ENCODE measurements at regions not wholly inside any gene's neighbourhood (a gene's known extent, or its start where the extent isn't known, plus 50 kb on each side); places are given as distances from the start of the nearest gene placed in this dataset.

DNA sequence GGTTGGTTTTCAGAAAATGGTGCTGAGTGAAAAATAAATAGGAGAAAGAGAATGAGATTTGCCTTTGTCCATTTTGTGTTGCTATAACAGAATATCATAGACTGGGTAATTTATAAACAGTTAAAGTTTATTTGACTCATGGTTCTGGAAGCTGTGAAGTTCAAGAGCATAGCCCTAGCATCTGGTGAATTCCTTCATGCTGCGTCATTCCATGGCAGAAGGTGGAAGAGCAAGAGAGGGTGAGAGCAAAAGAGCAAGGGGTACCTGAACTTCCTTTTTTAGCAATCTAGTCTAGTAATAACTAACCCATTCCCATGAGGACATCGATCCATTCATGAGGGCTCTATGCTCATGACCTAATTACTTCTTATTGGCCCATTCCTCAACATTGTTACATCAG, 209.1 kb upstream of the ZP4 start:
- TF ChIP-seq, protein P1, sequence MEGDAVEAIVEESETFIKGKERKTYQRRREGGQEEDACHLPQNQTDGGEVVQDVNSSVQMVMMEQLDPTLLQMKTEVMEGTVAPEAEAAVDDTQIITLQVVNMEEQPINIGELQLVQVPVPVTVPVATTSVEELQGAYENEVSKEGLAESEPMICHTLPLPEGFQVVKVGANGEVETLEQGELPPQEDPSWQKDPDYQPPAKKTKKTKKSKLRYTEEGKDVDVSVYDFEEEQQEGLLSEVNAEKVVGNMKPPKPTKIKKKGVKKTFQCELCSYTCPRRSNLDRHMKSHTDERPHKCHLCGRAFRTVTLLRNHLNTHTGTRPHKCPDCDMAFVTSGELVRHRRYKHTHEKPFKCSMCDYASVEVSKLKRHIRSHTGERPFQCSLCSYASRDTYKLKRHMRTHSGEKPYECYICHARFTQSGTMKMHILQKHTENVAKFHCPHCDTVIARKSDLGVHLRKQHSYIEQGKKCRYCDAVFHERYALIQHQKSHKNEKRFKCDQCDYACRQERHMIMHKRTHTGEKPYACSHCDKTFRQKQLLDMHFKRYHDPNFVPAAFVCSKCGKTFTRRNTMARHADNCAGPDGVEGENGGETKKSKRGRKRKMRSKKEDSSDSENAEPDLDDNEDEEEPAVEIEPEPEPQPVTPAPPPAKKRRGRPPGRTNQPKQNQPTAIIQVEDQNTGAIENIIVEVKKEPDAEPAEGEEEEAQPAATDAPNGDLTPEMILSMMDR (IDR thresholded peaks at IDR 0.05) = no peak
- Histone ChIP-seq H3K27me3 (no peaks in the 10 kb centered on the region), H3K4me3 (ENCODE audit: low read depth in 1 of 2, low read length in 1 of 2) (no peak overlapping the region), H3K36me3 (no peaks in the 10 kb centered on the region), H3K27ac (no peak overlapping the region), H3K4me1 (ENCODE audit: control insufficient read depth in 1 of 2, insufficient read depth in 1 of 2, low read depth in 1 of 2, low read length in 1 of 2) (no peaks in the 10 kb centered on the region), H3K9me3 (no peaks in the 10 kb centered on the region)

DNA sequence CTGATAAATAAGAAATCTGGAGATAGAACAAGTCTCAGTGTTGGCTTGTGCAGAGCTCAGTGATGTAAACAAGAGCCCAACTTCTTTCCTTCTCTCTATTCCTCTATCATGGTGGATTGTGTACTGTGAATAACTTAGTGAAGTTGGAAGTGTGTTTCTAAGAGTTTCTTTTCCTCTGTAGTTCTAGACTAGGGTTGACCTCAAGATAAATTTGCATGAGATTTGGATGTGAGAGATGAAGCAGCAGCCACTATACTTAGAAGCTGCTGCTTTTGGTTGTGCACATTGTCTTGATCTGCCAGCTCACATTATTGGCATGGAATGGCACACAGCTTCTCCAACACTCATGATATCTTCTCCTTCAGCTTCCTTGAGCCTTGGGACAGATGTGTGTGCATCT, 198.9 kb upstream of the ZP4 start:
- no peaks in the 10 kb centered on the region for H3K4me1 ChIP-seq (ENCODE audit: control insufficient read depth in 1 of 2, insufficient read depth in 1 of 2, low read depth in 1 of 2, low read length in 1 of 2)
- no peaks in the 10 kb centered on the region for H3K36me3 ChIP-seq
- no peak overlapping the region for H3K27ac ChIP-seq
- no peaks in the 10 kb centered on the region for H3K9me3 ChIP-seq
- H3K4me3 ChIP-seq (ENCODE audit: low read depth in 1 of 2, low read length in 1 of 2) = no peak overlapping the region
- H3K27me3 ChIP-seq = no peaks in the 10 kb centered on the region
- TF ChIP-seq, protein P1 (IDR thresholded peaks at IDR 0.05) = no peak

- Histone ChIP-seq H3K27ac (no peak overlapping the region), H3K4me3 (ENCODE audit: low read depth in 1 of 2, low read length in 1 of 2) (no peak overlapping the region), H3K27me3 (no peaks in the 10 kb centered on the region), H3K4me1 (ENCODE audit: control insufficient read depth in 1 of 2, insufficient read depth in 1 of 2, low read depth in 1 of 2, low read length in 1 of 2) (no peaks in the 10 kb centered on the region), H3K36me3 (no peaks in the 10 kb centered on the region), H3K9me3 (no peaks in the 10 kb centered on the region)
- TF ChIP-seq, protein P1 (IDR thresholded peaks at IDR 0.05) = no peak
Measured at GRCh38 chr1:238088560-238089290, 198.0 kb upstream of the ZP4 start.

- Histone ChIP-seq H3K9me3 (no peaks in the 10 kb centered on the region), H3K36me3 (no peaks in the 10 kb centered on the region), H3K4me1 (ENCODE audit: control insufficient read depth in 1 of 2, insufficient read depth in 1 of 2, low read depth in 1 of 2, low read length in 1 of 2) (no peaks in the 10 kb centered on the region), H3K4me3 (ENCODE audit: low read depth in 1 of 2, low read length in 1 of 2) (no peak overlapping the region), H3K27me3 (no peaks in the 10 kb centered on the region), H3K27ac (no peak overlapping the region)
- TF ChIP-seq, protein P1 (IDR thresholded peaks at IDR 0.05) = no peak
Measured at GRCh38 chr1:238073991-238074390, 183.3 kb upstream of the ZP4 start.

DNA sequence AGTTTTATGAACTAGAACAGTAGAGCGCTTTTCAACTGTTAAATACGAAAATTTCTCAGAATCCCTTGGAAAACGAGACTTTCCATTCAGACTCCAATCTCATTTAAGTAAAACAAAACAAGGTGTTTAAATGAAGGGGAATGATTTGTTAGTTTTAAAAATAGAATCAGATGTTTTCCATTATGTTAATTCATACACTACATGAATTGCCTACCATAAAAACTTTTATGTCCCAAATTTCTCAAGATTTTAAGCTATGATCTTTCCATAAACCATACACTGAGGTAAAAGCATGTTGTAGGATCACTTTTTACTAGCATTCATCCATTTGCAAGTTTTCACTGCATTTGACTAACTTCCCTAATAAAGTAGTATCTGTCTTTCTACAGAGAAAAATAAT, 180.3 kb upstream of the ZP4 start:
- no peaks in the 10 kb centered on the region for H3K4me1 ChIP-seq (ENCODE audit: control insufficient read depth in 1 of 2, insufficient read depth in 1 of 2, low read depth in 1 of 2, low read length in 1 of 2)
- no peaks in the 10 kb centered on the region for H3K9me3 ChIP-seq
- no peak overlapping the region for H3K27ac ChIP-seq
- no peak overlapping the region for H3K4me3 ChIP-seq (ENCODE audit: low read depth in 1 of 2, low read length in 1 of 2)
- TF ChIP-seq, protein P1 (IDR thresholded peaks at IDR 0.05) = no peak
- no peaks in the 10 kb centered on the region for H3K27me3 ChIP-seq
- no peaks in the 10 kb centered on the region for H3K36me3 ChIP-seq

All from neutrophil (primary cell).